ENCODE measurements at regions not wholly inside any gene's neighbourhood (a gene's known extent, or its start where the extent isn't known, plus 50 kb on each side); places are given as distances from the start of the nearest gene placed in this dataset.
"Not testable (repeated sequence)": the region's sequence is repeated elsewhere in the genome, so short reads cannot be mapped to it uniquely, and the experiment has no call there.

DNA sequence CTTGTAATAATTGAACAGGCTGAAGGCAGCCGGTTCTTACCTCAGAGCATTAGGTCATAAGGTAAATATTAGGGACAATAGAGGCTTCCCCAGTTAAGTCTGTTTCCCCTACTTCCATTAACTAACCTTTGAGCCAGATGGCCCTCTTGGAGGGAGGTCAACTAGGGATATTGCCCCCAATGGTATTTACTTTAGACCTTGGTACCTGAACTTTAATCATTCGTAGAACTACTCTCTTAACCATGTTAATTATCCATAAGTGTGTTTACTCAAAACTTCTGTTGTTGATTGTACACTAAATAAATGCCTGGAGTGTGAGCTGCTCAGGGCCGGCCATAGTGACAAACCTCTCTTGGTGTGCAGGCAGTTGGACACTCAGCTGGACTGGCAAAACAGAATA lies 1843.5 kb upstream of the AGA start:
- no peak for DNase-seq (ENCODE audit: low read depth)

- no peak for DNase-seq (ENCODE audit: low read depth)
Observed at GRCh38 chr4:179291657-179292056, 1849.4 kb upstream of the AGA start.

GRCh38 chr4:179292468-179292867 lies 1850.2 kb upstream of the AGA start:
- no peak for DNase-seq (ENCODE audit: low read depth)

GRCh38 chr4:179307297-179308136 lies 1865.3 kb upstream of the AGA start:
- DNase-seq (ENCODE audit: low read depth): no peak

- no peak for DNase-seq (ENCODE audit: low read depth)
Observed at GRCh38 chr4:179313823-179314222, 1871.6 kb upstream of the AGA start.

DNA sequence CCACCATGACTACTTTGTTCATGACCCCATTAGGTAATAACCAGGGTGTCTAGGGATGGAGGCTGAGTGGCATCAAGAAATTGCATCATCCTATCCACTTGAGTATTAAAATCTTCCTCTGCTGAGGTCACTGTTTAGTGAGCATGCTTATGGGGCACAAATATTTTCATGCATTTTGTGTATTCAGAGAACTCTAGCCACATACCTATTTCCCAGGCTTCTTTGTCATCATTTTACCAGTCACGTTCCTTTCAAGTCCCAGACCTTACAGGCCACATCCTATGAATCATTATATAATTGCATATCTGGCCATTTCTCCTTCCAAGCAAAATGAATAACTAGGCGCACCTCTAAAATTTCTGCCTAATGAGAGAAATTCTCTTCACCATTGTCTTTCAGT lies 1882.9 kb upstream of the AGA start:
- no peak for DNase-seq (ENCODE audit: low read depth)

GRCh38 chr4:179328627-179329026 lies 1886.4 kb upstream of the AGA start:
- no peak for DNase-seq (ENCODE audit: low read depth)

- DNase-seq (ENCODE audit: low read depth): no peak
Observed at GRCh38 chr4:179331362-179331761, 1889.1 kb upstream of the AGA start.

DNA sequence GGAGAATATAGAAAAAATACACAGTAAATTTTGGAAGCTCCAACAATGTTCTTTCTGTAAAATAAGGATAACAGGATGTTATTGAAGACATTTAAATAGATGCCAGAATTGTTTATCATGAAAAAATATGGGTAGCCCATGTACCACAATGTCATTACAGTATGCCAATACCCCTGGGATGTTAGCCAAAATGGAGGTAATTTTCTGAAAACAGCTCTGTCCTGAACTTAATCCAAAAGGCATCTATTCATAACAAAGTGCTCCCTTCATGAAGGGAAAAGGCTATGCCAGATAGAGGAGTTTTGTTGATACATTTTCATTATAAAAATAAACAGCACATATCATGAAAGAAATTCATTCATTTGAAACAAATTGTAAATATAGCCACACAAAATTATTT lies 1902.6 kb upstream of the AGA start:
- DNase-seq (ENCODE audit: low read depth): no peak

GRCh38 chr4:179352221-179352620 lies 1910.0 kb upstream of the AGA start:
- DNase-seq (ENCODE audit: low read depth): no peak

DNA sequence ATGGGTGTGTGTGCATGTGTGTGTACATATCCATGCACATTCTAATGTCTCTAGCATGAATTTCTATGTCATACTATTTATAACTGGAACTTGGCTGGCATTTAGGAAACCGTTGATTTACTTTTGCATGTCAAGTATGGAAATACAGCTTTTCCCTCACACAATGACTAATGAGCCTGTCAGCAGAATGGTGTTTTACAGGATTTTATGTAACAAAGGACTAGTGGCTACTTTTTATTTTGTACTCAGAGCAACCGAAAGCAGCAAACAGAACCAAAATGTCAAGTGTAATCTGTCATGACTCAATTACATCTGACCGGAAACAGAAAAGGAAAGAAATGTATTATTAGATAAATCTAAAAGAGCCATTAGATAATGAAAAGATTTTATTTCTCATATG lies 1911.5 kb upstream of the AGA start:
- no peak for DNase-seq (ENCODE audit: low read depth)

- no peak for DNase-seq (ENCODE audit: low read depth)
Observed at GRCh38 chr4:179361978-179362486, 1919.8 kb upstream of the AGA start.

DNA sequence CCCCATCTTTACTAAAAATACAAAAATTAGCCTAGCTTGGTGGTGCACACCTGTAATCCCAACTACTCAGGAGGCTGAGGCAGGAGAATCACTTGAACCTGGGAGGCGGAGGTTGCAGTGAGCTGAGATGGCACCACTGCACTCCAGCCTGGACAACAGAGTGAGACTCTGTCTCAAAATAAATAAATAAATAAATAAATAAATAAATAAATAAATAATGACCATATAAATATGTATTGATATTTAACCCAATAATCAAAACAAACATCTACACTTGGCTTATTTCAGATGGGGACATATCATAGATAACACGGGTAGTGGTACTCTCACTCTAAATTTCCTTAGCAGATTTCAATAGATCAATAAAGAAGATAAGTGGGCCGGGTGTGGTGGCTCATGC lies 1923.7 kb upstream of the AGA start:
- not testable (repeated sequence) for DNase-seq (ENCODE audit: low read depth)

GRCh38 chr4:179372242-179372641 lies 1930.0 kb upstream of the AGA start:
- DNase-seq (ENCODE audit: low read depth): no peak

DNA sequence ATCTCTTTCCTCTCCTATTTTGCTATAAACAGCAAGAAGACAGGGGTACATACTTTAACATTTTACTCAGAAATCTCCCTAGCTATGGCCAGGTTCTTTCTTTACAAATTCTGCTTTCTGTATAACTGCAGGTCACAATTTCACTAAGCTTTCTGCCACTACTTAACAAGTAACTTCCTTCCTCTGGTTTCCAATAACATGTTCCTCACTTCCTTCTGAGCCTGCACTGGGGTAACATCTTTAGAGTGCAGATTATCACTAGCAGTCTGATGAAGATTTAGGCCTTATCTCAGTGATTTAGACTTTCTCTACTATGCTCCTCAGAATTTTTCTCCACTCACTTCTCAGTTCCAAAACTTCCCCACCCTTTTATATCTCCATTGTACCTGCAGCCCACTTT lies 1930.5 kb upstream of the AGA start:
- DNase-seq (ENCODE audit: low read depth): no peak

DNA sequence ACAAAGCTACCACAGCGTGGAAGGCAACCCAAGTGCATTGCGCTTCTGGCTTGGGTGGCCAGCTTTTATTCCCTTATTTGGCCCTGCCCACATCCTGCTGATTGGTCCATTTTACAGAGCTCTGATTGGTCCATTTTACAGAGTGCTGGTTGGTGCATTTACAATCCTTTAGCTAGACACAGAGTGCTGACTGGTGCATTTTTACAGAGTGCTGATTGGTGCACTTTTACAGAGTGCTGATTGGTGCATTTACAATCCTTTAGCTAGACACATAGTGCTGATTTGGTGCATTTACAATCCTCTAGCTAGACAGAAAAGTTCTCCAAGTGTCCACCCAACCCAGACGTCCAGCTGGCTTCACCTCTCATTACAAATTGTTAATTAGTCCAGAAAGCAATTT lies 1936.6 kb upstream of the AGA start:
- not testable (repeated sequence) for DNase-seq (ENCODE audit: low read depth)

- no peak for DNase-seq (ENCODE audit: low read depth)
Observed at GRCh38 chr4:179392787-179393186, 1950.5 kb upstream of the AGA start.

GRCh38 chr4:179398414-179398813 lies 1956.2 kb upstream of the AGA start:
- DNase-seq (ENCODE audit: low read depth): no peak

GRCh38 chr4:179399054-179399782 lies 1957.0 kb upstream of the AGA start:
- DNase-seq (ENCODE audit: low read depth): no peak

DNA sequence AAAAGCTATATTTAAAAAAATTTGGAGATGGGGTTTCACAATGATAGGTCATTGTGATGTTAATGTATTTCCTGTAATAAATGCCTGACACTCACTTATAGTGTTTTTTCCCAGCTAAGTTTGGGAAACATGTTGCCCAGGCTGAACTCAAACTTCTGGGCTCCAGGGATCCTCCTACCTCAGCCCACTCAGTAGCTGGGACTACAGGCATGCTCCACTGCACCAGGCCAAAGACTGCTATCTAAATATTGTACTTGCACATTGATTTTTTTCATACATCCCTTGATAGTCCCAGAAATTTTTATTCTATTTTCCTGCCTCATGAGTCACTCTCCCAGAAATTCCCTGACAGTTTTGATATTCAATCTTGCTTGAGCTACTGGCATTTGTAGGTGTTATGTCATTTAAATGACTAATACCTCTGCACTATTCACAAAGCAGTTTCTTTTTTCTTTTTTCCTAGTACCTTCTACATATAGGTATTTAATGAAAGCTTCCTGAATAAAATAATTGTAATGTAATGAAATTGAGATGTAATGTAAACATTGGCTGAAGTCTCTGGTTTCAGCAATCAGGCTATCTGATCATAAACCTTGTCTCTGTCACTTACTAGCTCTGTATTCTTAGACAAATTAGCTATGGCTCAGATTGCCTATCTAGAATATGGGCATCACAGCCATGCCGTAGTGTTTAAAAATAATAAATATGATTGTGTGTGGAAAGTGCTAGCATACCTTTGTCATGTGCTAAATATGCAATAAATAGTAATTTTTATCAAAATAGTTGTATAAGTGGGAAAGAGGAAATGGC lies 1973.0 kb upstream of the AGA start:
- DNase-seq (ENCODE audit: low read depth): no peak

- no peak for DNase-seq (ENCODE audit: low read depth)
Observed at GRCh38 chr4:179415847-179416223, 1973.6 kb upstream of the AGA start.

- DNase-seq (ENCODE audit: low read depth): no peak
Observed at GRCh38 chr4:179417357-179417756, 1975.1 kb upstream of the AGA start.

DNA sequence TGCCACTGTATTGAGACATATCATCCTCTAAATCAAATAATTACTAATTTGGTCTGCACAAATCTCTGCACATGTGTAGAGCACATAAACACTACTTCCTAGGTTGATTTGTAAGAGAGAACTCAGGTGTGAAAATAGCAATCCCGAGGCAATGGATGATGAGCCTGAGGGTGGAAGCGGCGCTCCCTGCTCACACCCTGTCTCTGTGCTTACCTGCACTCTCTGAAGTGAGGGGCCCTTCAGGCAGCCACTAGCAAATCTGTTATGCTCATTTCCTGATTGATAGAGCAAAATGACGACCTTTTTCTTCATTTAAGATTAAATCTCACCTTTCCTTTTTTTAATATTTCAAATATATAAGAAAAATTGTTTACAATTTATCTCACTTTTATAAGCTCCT lies 1995.7 kb upstream of the AGA start:
- no peak for DNase-seq (ENCODE audit: low read depth)

Measured in activated T-cell treated with anti-CD3 and anti-CD28 coated beads for 24 hours (primary cell).